ENCODE measurements at regions not wholly inside any gene's neighbourhood (a gene's known extent, or its start where the extent isn't known, plus 50 kb on each side); places are given as distances from the start of the nearest gene placed in this dataset.

DNA sequence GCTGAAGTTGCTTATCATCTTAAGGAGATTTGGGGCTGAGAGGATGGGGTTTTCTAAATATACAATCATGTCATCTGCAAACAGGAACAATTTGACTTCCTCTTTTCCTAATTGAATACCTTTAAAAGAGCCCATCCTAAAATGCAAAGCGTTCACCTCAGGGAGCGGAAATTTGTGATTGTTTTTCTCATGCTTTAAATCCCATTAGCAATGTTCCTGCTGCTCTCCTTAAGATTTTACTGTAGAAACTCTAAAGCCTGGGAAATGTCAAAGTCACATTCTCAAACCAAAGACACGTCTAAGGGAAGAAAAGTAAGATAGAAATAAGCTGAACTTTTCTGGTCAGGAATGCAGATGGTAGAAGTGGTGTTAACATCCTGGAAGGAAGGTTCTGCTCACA is 285.8 kb upstream of the MAP2 start:
- Histone ChIP-seq H4K20me1 (replicated peaks in 1 of 2; ENCODE audit: control insufficient read depth in 1 of 2, insufficient read depth in 2 of 2, low read length in 2 of 2) (no peaks in the 10 kb centered on the region), H3K79me1 (ENCODE audit: low read depth, low read length) (no peaks in the 10 kb centered on the region), H3K4me2 (ENCODE audit: insufficient read depth in 1 of 2, low read depth in 2 of 2, low read length in 2 of 2) (peak overlapping the region in 1 of 2 experiments; percentile 33; a peak in 1 of 4 replicates), H2BK12ac (ENCODE audit: low read depth, low read length) (no peak overlapping the region), H3K4me3 (ENCODE audit: extremely low read depth in 1 of 4, insufficient read depth in 2 of 4, low read depth in 3 of 4, low read length in 4 of 4) (no peak overlapping the region), H4K91ac (replicated peaks; ENCODE audit: insufficient read length, low read length) (no peak overlapping the region), H3K36me3 (ENCODE audit: control insufficient read depth in 2 of 4, insufficient read depth in 4 of 4, low read length in 3 of 4) (peaks cover 0 to 3% (median 0%) of the 10 kb centered on the region in 4 experiments; a peak in 2 of 8 replicates), H3K9me3 (ENCODE audit: insufficient read depth in 2 of 2, low read depth in 1 of 2, low read length in 1 of 2) (peaks cover 2 to 3% of the 10 kb centered on the region in 2 experiments; a peak in 2 of 4 replicates), H3K14ac (ENCODE audit: insufficient read length) (no peak overlapping the region), H3K4me1 (replicated peaks in 1 of 4; ENCODE audit: control insufficient read depth in 3 of 4, insufficient read depth in 4 of 4, low read length in 3 of 4) (peaks cover 0 to 7% (median 3%) of the 10 kb centered on the region in 4 experiments; a peak in 3 of 7 replicates), H3K4ac (replicated peaks; ENCODE audit: insufficient read length, low read depth, low read length) (no peak overlapping the region), H3K18ac (ENCODE audit: extremely low read depth, low read length) (no peak overlapping the region), H3K27me3 (replicated peaks in 1 of 4; ENCODE audit: control insufficient read depth in 3 of 4, extremely low read depth in 1 of 4, insufficient read depth in 3 of 4, low read length in 3 of 4) (no peaks in the 10 kb centered on the region), H2AFZ (ENCODE audit: low read length) (no peak overlapping the region), H3K23me2 (ENCODE audit: low read depth, low read length) (no peaks in the 10 kb centered on the region), H3K27ac (ENCODE audit: low read depth, low read length) (no peak overlapping the region), H2BK15ac (ENCODE audit: low read length) (no peak overlapping the region), H2AK5ac (ENCODE audit: low read depth, low read length) (no peak overlapping the region), H2BK120ac (replicated peaks; ENCODE audit: low read depth, low read length) (no peak overlapping the region), H3K9ac (replicated peaks in 1 of 4; ENCODE audit: extremely low read depth in 1 of 4, low read depth in 3 of 4, low read length in 3 of 4) (no peak overlapping the region), H4K8ac (ENCODE audit: extremely low read depth, insufficient read depth, low read length) (no peak overlapping the region), H2BK5ac (ENCODE audit: low read depth, low read length) (no peak overlapping the region; the same call in 1 of the 2 replicates), H3K56ac (replicated peaks; ENCODE audit: insufficient read length, low read depth, low read length) (no peak overlapping the region), H2BK20ac (ENCODE audit: low read length) (no peak overlapping the region), H4K5ac (ENCODE audit: insufficient read length, low read depth, low read length) (no peak overlapping the region), H3K79me2 (ENCODE audit: control insufficient read depth in 1 of 2, insufficient read depth in 2 of 2, low read length in 2 of 2) (no peaks in the 10 kb centered on the region), H3K23ac (ENCODE audit: insufficient read length) (no peak overlapping the region)
- FAIRE-seq, result peak; percentile 50
- DNase-seq (ENCODE audit: low read depth in 1 of 2, low spot score in 2 of 2), result no peak
- ChIA-PET CTCF (ENCODE audit: partially characterized antibody) (no interaction called here), POLR2A (ENCODE audit: partially characterized antibody) (no interaction called here)
- TF ChIP-seq TEAD4 (IDR thresholded peaks at IDR 0.05; ENCODE audit: low read depth, low read length) (peak; percentile 11; the same call in 1 of the 2 replicates), EP300 (IDR thresholded peaks at IDR 0.05; ENCODE audit: borderline replicate concordance in 1 of 2, low read depth in 2 of 2, low read length in 2 of 2) (peak in 1 of 2 experiments; percentile 28; a peak in 1 of 3 replicates), NANOG (IDR thresholded peaks at IDR 0.05; ENCODE audit: insufficient read depth, low read depth, low read length, poor library complexity, severe bottlenecking) (peak; percentile 32)
- TF ChIP-seq, protein P1, sequence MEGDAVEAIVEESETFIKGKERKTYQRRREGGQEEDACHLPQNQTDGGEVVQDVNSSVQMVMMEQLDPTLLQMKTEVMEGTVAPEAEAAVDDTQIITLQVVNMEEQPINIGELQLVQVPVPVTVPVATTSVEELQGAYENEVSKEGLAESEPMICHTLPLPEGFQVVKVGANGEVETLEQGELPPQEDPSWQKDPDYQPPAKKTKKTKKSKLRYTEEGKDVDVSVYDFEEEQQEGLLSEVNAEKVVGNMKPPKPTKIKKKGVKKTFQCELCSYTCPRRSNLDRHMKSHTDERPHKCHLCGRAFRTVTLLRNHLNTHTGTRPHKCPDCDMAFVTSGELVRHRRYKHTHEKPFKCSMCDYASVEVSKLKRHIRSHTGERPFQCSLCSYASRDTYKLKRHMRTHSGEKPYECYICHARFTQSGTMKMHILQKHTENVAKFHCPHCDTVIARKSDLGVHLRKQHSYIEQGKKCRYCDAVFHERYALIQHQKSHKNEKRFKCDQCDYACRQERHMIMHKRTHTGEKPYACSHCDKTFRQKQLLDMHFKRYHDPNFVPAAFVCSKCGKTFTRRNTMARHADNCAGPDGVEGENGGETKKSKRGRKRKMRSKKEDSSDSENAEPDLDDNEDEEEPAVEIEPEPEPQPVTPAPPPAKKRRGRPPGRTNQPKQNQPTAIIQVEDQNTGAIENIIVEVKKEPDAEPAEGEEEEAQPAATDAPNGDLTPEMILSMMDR (IDR thresholded peaks at IDR 0.05; ENCODE audit: control extremely low read depth in 1 of 3, insufficient read depth in 1 of 3, low read depth in 1 of 3, low read length in 3 of 3), result no peak
- WGBS, 2 experiments (ENCODE audit: extremely low coverage in 1 of 2, insufficient coverage in 1 of 2, insufficient read length in 1 of 2, insufficient replicate concordance in 2 of 2, low coverage in 1 of 2, low lambda C conversion rate in 2 of 2, missing lambda C conversion rate in 1 of 2), result 30% methylated on average over 3 of the region's 3 CpGs; no CpG with 5 or more reads in 1 of the 2 experiments
